BLaER1 treated with 17β-estradiol and CSF1 and Interleukin-3, amounts not matched to agents 10 nM and 100 nM (cell line): ENCODE measurements at regions not wholly inside any gene's neighbourhood (a gene's known extent, or its start where the extent isn't known, plus 50 kb on each side); places are given as distances from the start of the nearest gene placed in this dataset.

Experiments
- H3K27ac ChIP-seq, 11 experiments: shearing (Covaris generic); formaldehyde crosslinking; 2 replicates each; pipeline ENCODE4 v1.8.1; 2022
- H3K27me3 ChIP-seq, 11 experiments: shearing (Covaris generic); formaldehyde crosslinking; 2 replicates each; pipeline ENCODE4 v1.8.1; 2022
- H3K36me3 ChIP-seq, 11 experiments: shearing (Covaris generic); formaldehyde crosslinking; 2 replicates each; pipeline ENCODE4 v1.8.1; 2022
- H3K4me1 ChIP-seq, 10 experiments: shearing (Covaris generic); formaldehyde crosslinking; 2 replicates each; pipeline ENCODE4 v1.8.1; 2022
- H3K4me2 ChIP-seq, 11 experiments: shearing (Covaris generic); formaldehyde crosslinking; 2 replicates each; pipeline ENCODE4 v1.8.1; 2022
- H3K4me3 ChIP-seq, 10 experiments: shearing (Covaris generic); formaldehyde crosslinking; 2 replicates each; pipeline ENCODE4 v1.8.1; 2022
- H3K9ac ChIP-seq, 11 experiments: shearing (Covaris generic); formaldehyde crosslinking; 2 replicates each; pipeline ENCODE4 v1.8.1; 2022
- H3K9me3 ChIP-seq, 11 experiments: shearing (Covaris generic); formaldehyde crosslinking; replicated peaks in 1 of 11; 2 replicates each; pipeline ENCODE4 v1.8.1; 2022
- H4K20me1 ChIP-seq, 11 experiments: shearing (Covaris generic); formaldehyde crosslinking; 2 replicates each; pipeline ENCODE4 v1.8.1; 2022
- Cebpa-rat ChIP-seq, 11 experiments: shearing (Covaris generic); IDR thresholded peaks; 2 replicates each; pipeline ENCODE4 v1.8.1; 2022

GRCh38 chr2:5976531-5977065 lies 284.4 kb downstream of the SOX11 start:
- no peaks in the 10 kb centered on the region for H3K36me3 ChIP-seq

GRCh38 chr2:5977477-5977876 lies 285.3 kb downstream of the SOX11 start:
- H4K20me1 ChIP-seq, result no peaks in the 10 kb centered on the region
- no peak for TF ChIP-seq Cebpa-rat (IDR thresholded peaks at IDR 0.05)
- no peaks in the 10 kb centered on the region for H3K36me3 ChIP-seq
- H3K9ac ChIP-seq, result no peak overlapping the region
- H3K27ac ChIP-seq, result no peak overlapping the region
- H3K27me3 ChIP-seq, result peaks cover 0 to 12% (median 4%) of the 10 kb centered on the region in 11 experiments; a peak in 6 of 22 replicates
- peaks cover 0 to 23% (median 18%) of the 10 kb centered on the region in 10 experiments; a peak in 13 of 20 replicates for H3K4me1 ChIP-seq
- no peaks in the 10 kb centered on the region for H3K9me3 ChIP-seq
- no peak overlapping the region for H3K4me3 ChIP-seq
- H3K4me2 ChIP-seq, result no peak overlapping the region

More at GRCh38 chr2:5976531-5977065, 284.4 kb downstream of the SOX11 start:
- no peak for TF ChIP-seq Cebpa-rat (IDR thresholded peaks at IDR 0.05)
- Histone ChIP-seq H4K20me1 (no peaks in the 10 kb centered on the region), H3K27ac (no peak overlapping the region), H3K9ac (no peak overlapping the region), H3K4me2 (no peak overlapping the region), H3K4me1 (peaks cover 0 to 19% (median 15%) of the 10 kb centered on the region in 10 experiments; a peak in 13 of 20 replicates), H3K9me3 (no peaks in the 10 kb centered on the region), H3K4me3 (no peak overlapping the region), H3K27me3 (peaks cover 0 to 7% (median under 1%) of the 10 kb centered on the region in 11 experiments; a peak in 5 of 22 replicates)

- Histone ChIP-seq H3K9ac (no peak overlapping the region), H4K20me1 (no peaks in the 10 kb centered on the region; a peak in 1 of 22 replicates), H3K27ac (no peak overlapping the region), H3K4me1 (peaks cover 0 to 23% (median 18%) of the 10 kb centered on the region in 10 experiments; a peak in 13 of 20 replicates), H3K4me3 (no peak overlapping the region), H3K4me2 (peak overlapping the region in 1 of 11 experiments; percentile 13; a peak in 2 of 22 replicates), H3K27me3 (peaks cover 0 to 12% (median 4%) of the 10 kb centered on the region in 11 experiments; a peak in 6 of 22 replicates), H3K9me3 (no peaks in the 10 kb centered on the region), H3K36me3 (no peaks in the 10 kb centered on the region)
- TF ChIP-seq Cebpa-rat (IDR thresholded peaks at IDR 0.05), result no peak
Observed at GRCh38 chr2:5978131-5978751, 286.1 kb downstream of the SOX11 start.

- no peak for TF ChIP-seq Cebpa-rat (IDR thresholded peaks at IDR 0.05)
Observed at GRCh38 chr2:5980450-5981190, 288.4 kb downstream of the SOX11 start.

GRCh38 chr2:5982193-5982902 lies 290.2 kb downstream of the SOX11 start:
- H3K4me2 ChIP-seq, result peak overlapping the region in 5 of 11 experiments; percentile 50 to 77 (median 71); a peak in 5 of 22 replicates
- no peaks in the 10 kb centered on the region for H3K36me3 ChIP-seq
- peaks cover 0 to 12% (median 4%) of the 10 kb centered on the region in 11 experiments; a peak in 6 of 22 replicates for H3K27me3 ChIP-seq
- no peak overlapping the region for H3K9ac ChIP-seq
- no peak overlapping the region for H3K27ac ChIP-seq
- H4K20me1 ChIP-seq, result no peaks in the 10 kb centered on the region; a peak in 1 of 22 replicates
- no peak for TF ChIP-seq Cebpa-rat (IDR thresholded peaks at IDR 0.05)
- peaks cover 0 to 18% (median 8%) of the 10 kb centered on the region in 10 experiments; a peak in 10 of 20 replicates for H3K4me1 ChIP-seq
- no peak overlapping the region for H3K4me3 ChIP-seq
- no peaks in the 10 kb centered on the region for H3K9me3 ChIP-seq

More at GRCh38 chr2:5980450-5981190, 288.4 kb downstream of the SOX11 start:
- peaks cover 0 to 11% (median 8%) of the 10 kb centered on the region in 10 experiments; a peak in 9 of 20 replicates for H3K4me1 ChIP-seq
- peak overlapping the region in 3 of 11 experiments; percentile 72 to 77 (median 72); a peak in 5 of 22 replicates for H3K4me2 ChIP-seq
- peaks cover 0 to 12% (median 4%) of the 10 kb centered on the region in 11 experiments; a peak in 6 of 22 replicates for H3K27me3 ChIP-seq
- no peaks in the 10 kb centered on the region; a peak in 1 of 22 replicates for H4K20me1 ChIP-seq
- no peak overlapping the region for H3K9ac ChIP-seq
- H3K27ac ChIP-seq, result no peak overlapping the region
- H3K4me3 ChIP-seq, result no peak overlapping the region
- no peaks in the 10 kb centered on the region for H3K9me3 ChIP-seq
- no peaks in the 10 kb centered on the region for H3K36me3 ChIP-seq

GRCh38 chr2:5982903-5983265 lies 290.7 kb downstream of the SOX11 start:
- Histone ChIP-seq H3K27ac (no peak overlapping the region), H4K20me1 (no peaks in the 10 kb centered on the region; a peak in 1 of 22 replicates), H3K4me3 (no peak overlapping the region), H3K4me1 (peaks cover 0 to 18% (median 8%) of the 10 kb centered on the region in 10 experiments; a peak in 10 of 20 replicates), H3K36me3 (no peaks in the 10 kb centered on the region), H3K4me2 (no peak overlapping the region), H3K9me3 (no peaks in the 10 kb centered on the region), H3K27me3 (peaks cover 0 to 12% (median 4%) of the 10 kb centered on the region in 11 experiments; a peak in 6 of 22 replicates), H3K9ac (no peak overlapping the region)
- TF ChIP-seq Cebpa-rat (IDR thresholded peaks at IDR 0.05), result no peak

GRCh38 chr2:5983511-5984272 lies 291.5 kb downstream of the SOX11 start:
- Histone ChIP-seq H3K36me3 (no peaks in the 10 kb centered on the region), H3K4me1 (peaks cover 0 to 18% (median 8%) of the 10 kb centered on the region in 10 experiments; a peak in 10 of 20 replicates), H3K27me3 (peaks cover 0 to 12% (median 4%) of the 10 kb centered on the region in 11 experiments; a peak in 6 of 22 replicates), H3K4me2 (no peak overlapping the region), H3K4me3 (no peak overlapping the region), H4K20me1 (no peaks in the 10 kb centered on the region; a peak in 1 of 22 replicates), H3K9ac (no peak overlapping the region), H3K27ac (no peak overlapping the region), H3K9me3 (no peaks in the 10 kb centered on the region)
- no peak for TF ChIP-seq Cebpa-rat (IDR thresholded peaks at IDR 0.05)

- Histone ChIP-seq H3K27me3 (peaks cover 0 to 12% (median 4%) of the 10 kb centered on the region in 11 experiments; a peak in 6 of 22 replicates), H3K9me3 (no peaks in the 10 kb centered on the region), H3K27ac (no peak overlapping the region), H3K4me1 (peaks cover 0 to 18% (median 8%) of the 10 kb centered on the region in 10 experiments; a peak in 10 of 20 replicates), H3K4me3 (no peak overlapping the region), H4K20me1 (no peaks in the 10 kb centered on the region; a peak in 1 of 22 replicates), H3K4me2 (no peak overlapping the region), H3K36me3 (no peaks in the 10 kb centered on the region), H3K9ac (no peak overlapping the region)
- no peak for TF ChIP-seq Cebpa-rat (IDR thresholded peaks at IDR 0.05)
Observed at GRCh38 chr2:5984273-5984655, 292.1 kb downstream of the SOX11 start.
